K562 (cell line): ENCODE measurements at regions not wholly inside any gene's neighbourhood (a gene's known extent, or its start where the extent isn't known, plus 50 kb on each side); places are given as distances from the start of the nearest gene placed in this dataset. TPM values are rescaled to one million over a fixed set of nuclear protein-coding genes. Genes with fewer than 3 reads are reported as not detected.

ENCODE experiments used
- small RNA-seq: library from RNA; depleted of rRNA; stranded (forward); fragments of <200 nt; gene quantifications from one replicate; pipeline ENCODE3, GENCODE V24; 2014

Small RNAs in the stretch of these regions (small RNA-seq; reads per million reads assigned to genes)
- not detected for gene RN7SKP40
